Mesothelial cell of epicardium (in vitro differentiated cells): ENCODE measurements at regions not wholly inside any gene's neighbourhood (a gene's known extent, or its start where the extent isn't known, plus 50 kb on each side); places are given as distances from the start of the nearest gene placed in this dataset.

Experiments
- DNase-seq, 2 experiments: peaks; one replicate each; pipeline ENCODE4 v3.0.0; 2021; ENCODE audit warnings: low spot score in 2 of 2; ENCODE audit not compliant: unreplicated experiment in 2 of 2
- H3K27ac Mint-ChIP-seq: 2 replicates; pipeline ENCODE4 v1.8.0; 2021; ENCODE audit warnings: mixed read lengths
- H3K27me3 Mint-ChIP-seq: 2 replicates; pipeline ENCODE4 v1.8.0; 2021; ENCODE audit warnings: low read depth, mixed read lengths
- H3K36me3 Mint-ChIP-seq: 2 replicates; pipeline ENCODE4 v1.8.0; 2021; ENCODE audit warnings: mixed read lengths
- H3K4me1 Mint-ChIP-seq: 2 replicates; pipeline ENCODE4 v1.8.0; 2021; ENCODE audit warnings: mixed read lengths
- H3K4me3 Mint-ChIP-seq: 2 replicates; pipeline ENCODE4 v1.8.0; 2021; ENCODE audit warnings: mild to moderate bottlenecking, moderate library complexity, mixed read lengths
- H3K9me3 Mint-ChIP-seq: 2 replicates; pipeline ENCODE4 v1.8.0; 2021; ENCODE audit warnings: mixed read lengths
- TF ChIP-seq, protein P1 (sequence below): fragments of 200-600 bp; sonication (generic); IDR thresholded peaks from one replicate; pipeline ENCODE4 v1.5.0; 2021; ENCODE audit warnings: antibody characterized with exemption; ENCODE audit not compliant: unreplicated experiment

DNA sequence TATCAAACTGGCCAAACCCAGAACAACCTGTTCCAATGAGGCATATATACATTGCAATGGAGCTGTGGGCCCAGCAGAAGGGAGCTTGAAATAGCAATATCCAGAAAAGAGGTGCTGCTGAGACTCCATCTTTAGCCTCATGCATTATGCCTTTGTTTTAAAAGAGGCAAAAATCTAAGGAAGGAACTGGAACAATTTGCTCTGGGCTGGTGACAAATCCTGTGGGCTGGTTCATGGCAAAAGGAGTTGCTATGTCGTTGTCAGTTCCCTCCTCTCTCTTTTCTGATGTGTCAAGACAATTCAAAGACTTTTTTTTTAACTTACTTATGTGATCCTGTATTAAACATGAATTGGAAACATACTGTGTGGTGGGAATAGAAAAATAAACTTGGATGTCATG lies 124.2 kb upstream of the FSHR start:
- H3K4me1 Mint-ChIP-seq = no peaks in the 10 kb centered on the region
- no peak overlapping the region for H3K4me3 Mint-ChIP-seq
- H3K9me3 Mint-ChIP-seq = peaks cover 34% of the 10 kb centered on the region
- TF ChIP-seq, protein P1, sequence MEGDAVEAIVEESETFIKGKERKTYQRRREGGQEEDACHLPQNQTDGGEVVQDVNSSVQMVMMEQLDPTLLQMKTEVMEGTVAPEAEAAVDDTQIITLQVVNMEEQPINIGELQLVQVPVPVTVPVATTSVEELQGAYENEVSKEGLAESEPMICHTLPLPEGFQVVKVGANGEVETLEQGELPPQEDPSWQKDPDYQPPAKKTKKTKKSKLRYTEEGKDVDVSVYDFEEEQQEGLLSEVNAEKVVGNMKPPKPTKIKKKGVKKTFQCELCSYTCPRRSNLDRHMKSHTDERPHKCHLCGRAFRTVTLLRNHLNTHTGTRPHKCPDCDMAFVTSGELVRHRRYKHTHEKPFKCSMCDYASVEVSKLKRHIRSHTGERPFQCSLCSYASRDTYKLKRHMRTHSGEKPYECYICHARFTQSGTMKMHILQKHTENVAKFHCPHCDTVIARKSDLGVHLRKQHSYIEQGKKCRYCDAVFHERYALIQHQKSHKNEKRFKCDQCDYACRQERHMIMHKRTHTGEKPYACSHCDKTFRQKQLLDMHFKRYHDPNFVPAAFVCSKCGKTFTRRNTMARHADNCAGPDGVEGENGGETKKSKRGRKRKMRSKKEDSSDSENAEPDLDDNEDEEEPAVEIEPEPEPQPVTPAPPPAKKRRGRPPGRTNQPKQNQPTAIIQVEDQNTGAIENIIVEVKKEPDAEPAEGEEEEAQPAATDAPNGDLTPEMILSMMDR = no peak
- H3K27me3 Mint-ChIP-seq = no peaks in the 10 kb centered on the region
- no peaks in the 10 kb centered on the region for H3K36me3 Mint-ChIP-seq
- DNase-seq = no peak
- H3K27ac Mint-ChIP-seq = no peak overlapping the region

DNA sequence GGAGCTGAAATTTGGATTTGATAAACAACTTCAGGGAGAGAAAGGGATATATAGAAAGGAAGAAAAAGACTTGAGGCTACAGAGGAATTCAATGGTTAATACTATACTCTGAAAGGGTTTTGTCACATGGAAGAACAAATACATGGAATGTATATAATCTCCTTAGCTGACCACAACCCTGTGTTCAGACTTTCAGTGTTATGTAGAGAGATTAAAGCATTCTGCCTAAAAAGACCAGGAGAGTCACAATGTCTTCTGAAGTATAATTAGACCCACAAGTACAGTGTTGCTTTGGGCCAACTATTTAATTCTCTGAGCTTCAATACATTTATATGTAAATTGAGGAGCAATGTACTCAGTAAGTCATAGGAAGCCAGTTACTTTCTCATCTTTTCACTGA lies 123.8 kb upstream of the FSHR start:
- H3K27me3 Mint-ChIP-seq = no peaks in the 10 kb centered on the region
- no peak for DNase-seq
- H3K27ac Mint-ChIP-seq = no peak overlapping the region
- peaks cover 34% of the 10 kb centered on the region for H3K9me3 Mint-ChIP-seq
- H3K36me3 Mint-ChIP-seq = no peaks in the 10 kb centered on the region
- H3K4me1 Mint-ChIP-seq = no peaks in the 10 kb centered on the region
- TF ChIP-seq, protein P1 = no peak
- H3K4me3 Mint-ChIP-seq = no peak overlapping the region

DNA sequence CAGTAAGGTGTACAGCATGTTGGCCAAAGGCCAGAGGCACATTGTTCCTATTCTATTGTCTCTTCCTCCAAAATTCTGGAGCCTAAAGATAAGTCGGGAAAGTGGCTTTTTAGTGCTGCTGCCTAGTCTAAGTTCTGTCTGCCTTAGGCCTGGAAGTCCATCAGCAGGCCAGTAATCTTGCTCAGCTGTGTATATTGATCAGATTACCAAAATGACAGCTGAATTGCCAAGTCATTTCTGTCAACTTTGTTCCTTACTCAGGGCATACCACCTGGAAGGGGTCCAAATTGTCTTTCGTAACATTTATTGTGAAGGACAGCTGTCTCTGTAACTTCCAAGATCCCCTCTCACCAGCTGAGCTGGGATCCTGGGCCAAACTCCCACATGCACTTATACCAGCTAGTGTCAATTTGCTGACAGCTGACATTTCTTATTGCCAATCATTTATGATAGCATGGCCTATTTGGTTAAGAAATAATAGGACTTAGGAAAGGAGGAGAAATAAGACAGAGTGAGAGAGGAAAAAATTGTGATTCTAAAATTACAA lies 116.8 kb upstream of the FSHR start:
- Mint-ChIP-seq H3K9me3 (no peaks in the 10 kb centered on the region), H3K4me3 (no peak overlapping the region), H3K27me3 (no peaks in the 10 kb centered on the region), H3K27ac (no peak overlapping the region), H3K4me1 (peaks cover 10% of the 10 kb centered on the region), H3K36me3 (no peaks in the 10 kb centered on the region)
- TF ChIP-seq, protein P1 = no peak
- DNase-seq = no peak

DNA sequence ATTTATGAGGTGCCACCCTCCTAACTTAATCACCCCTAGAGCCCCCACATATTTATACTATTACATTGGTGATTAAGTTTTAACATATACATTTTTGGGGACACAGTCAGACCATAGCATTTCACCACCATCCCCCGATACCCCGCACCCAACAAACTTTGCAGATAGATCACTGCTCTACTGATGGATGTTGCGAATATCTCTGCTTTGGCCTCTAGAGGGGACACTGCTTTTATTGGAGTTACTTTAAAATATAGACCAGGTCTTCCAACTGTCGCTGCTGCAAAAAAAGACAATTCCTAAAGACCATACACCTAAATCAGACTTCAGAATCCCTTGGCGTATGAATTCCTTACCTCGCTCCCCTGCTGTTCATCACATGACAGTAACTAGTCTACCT lies 115.8 kb upstream of the FSHR start:
- Mint-ChIP-seq H3K4me1 (peaks cover 17% of the 10 kb centered on the region), H3K4me3 (no peak overlapping the region), H3K9me3 (no peaks in the 10 kb centered on the region), H3K36me3 (no peaks in the 10 kb centered on the region), H3K27me3 (no peaks in the 10 kb centered on the region), H3K27ac (no peak overlapping the region)
- TF ChIP-seq, protein P1 = no peak
- no peak for DNase-seq

DNA sequence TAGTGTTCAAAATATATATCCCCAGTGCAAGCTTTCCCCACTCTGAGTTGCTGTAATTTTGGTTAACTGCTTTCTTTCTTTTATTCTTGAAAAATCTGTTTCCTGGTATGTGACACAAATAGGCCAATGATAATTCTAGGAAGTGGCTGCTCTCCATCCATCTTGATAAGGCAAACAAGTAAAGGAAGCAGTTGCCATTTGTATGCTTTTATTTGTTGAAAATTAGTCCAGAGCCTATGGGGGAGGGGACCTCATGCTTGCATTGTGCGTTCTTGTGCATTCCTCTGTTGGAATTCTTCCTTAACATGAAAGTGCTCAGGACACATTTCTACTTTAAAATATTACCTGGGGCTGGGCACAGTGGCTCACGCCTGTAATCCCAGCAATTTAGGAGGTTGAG lies 111.2 kb upstream of the FSHR start:
- DNase-seq = no peak
- no peaks in the 10 kb centered on the region for H3K9me3 Mint-ChIP-seq
- H3K4me1 Mint-ChIP-seq = peaks cover 44% of the 10 kb centered on the region
- H3K36me3 Mint-ChIP-seq = no peaks in the 10 kb centered on the region
- no peak overlapping the region for H3K4me3 Mint-ChIP-seq
- peak overlapping the region; percentile 11 for H3K27ac Mint-ChIP-seq
- H3K27me3 Mint-ChIP-seq = no peaks in the 10 kb centered on the region
- TF ChIP-seq, protein P1 = no peak
